Smooth muscle cell (in vitro differentiated cells): ENCODE measurements at regions not wholly inside any gene's neighbourhood (a gene's known extent, or its start where the extent isn't known, plus 50 kb on each side); places are given as distances from the start of the nearest gene placed in this dataset. TPM values are rescaled to one million over a fixed set of nuclear protein-coding genes. Genes with fewer than 3 reads are reported as not detected.
"Not testable (repeated sequence)": the region's sequence is repeated elsewhere in the genome, so short reads cannot be mapped to it uniquely, and the experiment has no call there.

Experiments
- DNase-seq: peaks from one replicate; lab custom pipeline; 2025; ENCODE audit not compliant: unreplicated experiment; lab: John Stamatoyannopoulos, UW
- H2AFZ ChIP-seq: fragments of 200-600 bp; sonication (generic); 2 replicates; pipeline ENCODE4 v1.6.0; 2016; ENCODE audit warnings: antibody characterized with exemption, low read depth, mild to moderate bottlenecking
- H3F3A ChIP-seq: fragments of 200-600 bp; sonication (generic); 2 replicates; pipeline ENCODE4 v1.6.0; 2017; ENCODE audit warnings: antibody characterized with exemption, low read depth
- H3K27ac ChIP-seq: fragments of 200-600 bp; sonication (generic); 2 replicates; pipeline ENCODE4 v1.5.1; 2016; ENCODE audit warnings: low read depth, mild to moderate bottlenecking
- H3K27me3 ChIP-seq: fragments of 200-600 bp; sonication (generic); 2 replicates; pipeline ENCODE4 v1.6.1; 2016; ENCODE audit warnings: low read depth, mild to moderate bottlenecking
- H3K36me3 ChIP-seq: fragments of 200-600 bp; sonication (generic); 2 replicates; pipeline ENCODE4 v1.5.1; 2016; ENCODE audit warnings: low read depth
- H3K4me1 ChIP-seq: fragments of 200-600 bp; sonication (generic); 2 replicates; pipeline ENCODE4 v1.5.1; 2016; ENCODE audit warnings: low read depth
- H3K4me2 ChIP-seq: fragments of 200-600 bp; sonication (generic); 2 replicates; pipeline ENCODE4 v1.6.0; 2016; ENCODE audit warnings: mild to moderate bottlenecking
- H3K4me3 ChIP-seq: fragments of 200-600 bp; sonication (generic); 2 replicates; pipeline ENCODE4 v1.5.1; 2016; ENCODE audit warnings: mild to moderate bottlenecking
- H3K79me2 ChIP-seq: fragments of 200-600 bp; sonication (generic); 2 replicates; pipeline ENCODE4 v1.6.0; 2016; ENCODE audit warnings: low read depth, mild to moderate bottlenecking
- H3K9ac ChIP-seq: fragments of 200-600 bp; sonication (generic); 2 replicates; pipeline ENCODE4 v1.6.0; 2016; ENCODE audit warnings: low read depth
- H3K9me3 ChIP-seq: fragments of 200-600 bp; sonication (generic); replicated peaks from 2 replicates; pipeline ENCODE4 v1.5.1; 2016; ENCODE audit warnings: low read depth
- H4K20me1 ChIP-seq: fragments of 200-600 bp; sonication (generic); 2 replicates; pipeline ENCODE4 v1.6.0; 2016; ENCODE audit warnings: low read depth
- WGBS: methylation state at CpG from one replicate; pipeline ENCODE4 v1.1.7; 2016; ENCODE audit warnings: low lambda C conversion rate; 5-methylcytosine and 5-hydroxymethylcytosine counted together
- small RNA-seq: library from RNA; depleted of rRNA; stranded (forward); fragments of <200 nt; gene quantifications from one replicate; pipeline ENCODE3, GENCODE V24; 2014

- H3K9me3 ChIP-seq, H3K4me3 ChIP-seq, H3K79me2 ChIP-seq, H3K4me2 ChIP-seq, DNase-seq, H2AFZ ChIP-seq, H3K36me3 ChIP-seq, H3K4me1 ChIP-seq, H3K27me3 ChIP-seq, H3F3A ChIP-seq, H3K9ac ChIP-seq, H3K27ac ChIP-seq: not testable (repeated sequence)
- 89% methylated on average over 2 of the region's 2 CpGs for WGBS
- H4K20me1 ChIP-seq = peaks cover 14% of the 10 kb centered on the region
Measured at GRCh38 chr15:84547150-84547549, 53.7 kb upstream of the ZSCAN2 start.

- H3K9me3 ChIP-seq, H3K4me3 ChIP-seq, H2AFZ ChIP-seq, H3K27me3 ChIP-seq, H3K4me1 ChIP-seq, H3K9ac ChIP-seq, DNase-seq, H3F3A ChIP-seq, H3K36me3 ChIP-seq: not testable (repeated sequence)
- H3K27ac ChIP-seq = peak overlapping the region; percentile 38
- H3K79me2 ChIP-seq = peaks cover 13% of the 10 kb centered on the region
- peak overlapping the region; percentile 4 for H3K4me2 ChIP-seq
- 49% methylated on average over 5 of the region's 5 CpGs for WGBS
- peaks cover 39% of the 10 kb centered on the region for H4K20me1 ChIP-seq
Measured at GRCh38 chr15:84550503-84550902, 50.3 kb upstream of the ZSCAN2 start.

Small RNA genes lying in the stretch of these regions (small RNA-seq; reads per million reads assigned to genes)
- gene AC048382.3 = not detected
- not detected for gene CSPG4P5
- gene RF00017 = not detected
- not detected for gene RN7SL417P
